ENCODE measurements at regions not wholly inside any gene's neighbourhood (a gene's known extent, or its start where the extent isn't known, plus 50 kb on each side); places are given as distances from the start of the nearest gene placed in this dataset.

DNA sequence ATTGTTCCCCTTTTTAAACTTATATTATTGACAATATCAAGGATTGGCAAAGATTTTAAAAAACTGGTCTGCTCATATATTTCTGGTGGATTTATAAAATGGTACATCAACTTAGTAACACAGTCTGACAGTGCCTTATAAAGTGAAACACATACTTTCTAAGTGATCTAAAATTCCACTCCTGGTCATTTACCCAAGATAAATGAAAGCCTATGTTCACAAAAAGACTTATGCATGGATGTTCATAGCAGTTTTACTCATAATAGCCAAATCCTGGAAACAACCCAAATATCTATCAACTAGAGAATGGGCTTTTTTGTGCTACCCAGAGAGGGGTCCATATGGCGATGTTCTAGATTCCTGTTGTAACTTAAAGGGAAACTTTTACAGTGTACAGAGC lies 222.4 kb upstream of the FAM83B start:
- TF ChIP-seq, protein P1, sequence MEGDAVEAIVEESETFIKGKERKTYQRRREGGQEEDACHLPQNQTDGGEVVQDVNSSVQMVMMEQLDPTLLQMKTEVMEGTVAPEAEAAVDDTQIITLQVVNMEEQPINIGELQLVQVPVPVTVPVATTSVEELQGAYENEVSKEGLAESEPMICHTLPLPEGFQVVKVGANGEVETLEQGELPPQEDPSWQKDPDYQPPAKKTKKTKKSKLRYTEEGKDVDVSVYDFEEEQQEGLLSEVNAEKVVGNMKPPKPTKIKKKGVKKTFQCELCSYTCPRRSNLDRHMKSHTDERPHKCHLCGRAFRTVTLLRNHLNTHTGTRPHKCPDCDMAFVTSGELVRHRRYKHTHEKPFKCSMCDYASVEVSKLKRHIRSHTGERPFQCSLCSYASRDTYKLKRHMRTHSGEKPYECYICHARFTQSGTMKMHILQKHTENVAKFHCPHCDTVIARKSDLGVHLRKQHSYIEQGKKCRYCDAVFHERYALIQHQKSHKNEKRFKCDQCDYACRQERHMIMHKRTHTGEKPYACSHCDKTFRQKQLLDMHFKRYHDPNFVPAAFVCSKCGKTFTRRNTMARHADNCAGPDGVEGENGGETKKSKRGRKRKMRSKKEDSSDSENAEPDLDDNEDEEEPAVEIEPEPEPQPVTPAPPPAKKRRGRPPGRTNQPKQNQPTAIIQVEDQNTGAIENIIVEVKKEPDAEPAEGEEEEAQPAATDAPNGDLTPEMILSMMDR (IDR thresholded peaks at IDR 0.05): no peak
- TF ChIP-seq POLR2A (IDR thresholded peaks at IDR 0.05): no peak

All from body of pancreas (tissue), 4 donors.